ENCODE measurements at regions not wholly inside any gene's neighbourhood (a gene's known extent, or its start where the extent isn't known, plus 50 kb on each side); places are given as distances from the start of the nearest gene placed in this dataset.

DNA sequence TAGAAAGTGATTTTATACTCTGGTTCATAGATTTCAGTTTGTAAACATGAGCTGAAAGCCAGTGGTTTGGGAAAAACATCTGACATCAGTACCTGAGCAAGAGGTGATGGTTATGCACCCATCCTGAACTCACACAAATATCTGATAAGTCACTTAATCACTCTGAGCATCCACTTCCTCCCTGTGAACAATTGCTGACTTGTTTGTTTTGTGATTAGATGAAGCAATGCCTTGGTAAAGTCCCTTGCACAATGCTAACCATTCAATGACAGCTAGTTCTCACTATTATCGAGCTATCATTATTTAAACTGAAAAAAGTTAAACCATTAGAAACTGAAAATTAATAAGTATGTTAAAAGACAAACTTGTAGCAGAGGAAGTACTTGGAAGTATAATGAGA, 303.0 kb downstream of the PLOD2 start:
- TF ChIP-seq, protein P1, sequence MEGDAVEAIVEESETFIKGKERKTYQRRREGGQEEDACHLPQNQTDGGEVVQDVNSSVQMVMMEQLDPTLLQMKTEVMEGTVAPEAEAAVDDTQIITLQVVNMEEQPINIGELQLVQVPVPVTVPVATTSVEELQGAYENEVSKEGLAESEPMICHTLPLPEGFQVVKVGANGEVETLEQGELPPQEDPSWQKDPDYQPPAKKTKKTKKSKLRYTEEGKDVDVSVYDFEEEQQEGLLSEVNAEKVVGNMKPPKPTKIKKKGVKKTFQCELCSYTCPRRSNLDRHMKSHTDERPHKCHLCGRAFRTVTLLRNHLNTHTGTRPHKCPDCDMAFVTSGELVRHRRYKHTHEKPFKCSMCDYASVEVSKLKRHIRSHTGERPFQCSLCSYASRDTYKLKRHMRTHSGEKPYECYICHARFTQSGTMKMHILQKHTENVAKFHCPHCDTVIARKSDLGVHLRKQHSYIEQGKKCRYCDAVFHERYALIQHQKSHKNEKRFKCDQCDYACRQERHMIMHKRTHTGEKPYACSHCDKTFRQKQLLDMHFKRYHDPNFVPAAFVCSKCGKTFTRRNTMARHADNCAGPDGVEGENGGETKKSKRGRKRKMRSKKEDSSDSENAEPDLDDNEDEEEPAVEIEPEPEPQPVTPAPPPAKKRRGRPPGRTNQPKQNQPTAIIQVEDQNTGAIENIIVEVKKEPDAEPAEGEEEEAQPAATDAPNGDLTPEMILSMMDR (IDR thresholded peaks at IDR 0.05; ENCODE audit: low read depth, low read length, poor library complexity, severe bottlenecking): no peak
- TF ChIP-seq EZH2phosphoT487 (IDR thresholded peaks at IDR 0.05; ENCODE audit: borderline replicate concordance, low read length): no peak

Measured in DOHH2 (cell line).